Liver (tissue), 8 donors: ENCODE measurements at regions not wholly inside any gene's neighbourhood (a gene's known extent, or its start where the extent isn't known, plus 50 kb on each side); places are given as distances from the start of the nearest gene placed in this dataset.
A peak's percentile ranks its signal among the peaks of the same experiment; 100 is the strongest.

ENCODE experiments used
- DNase-seq: peaks from one replicate; pipeline ENCODE4 v3.0.0-alpha.2; 2017; ENCODE audit warnings: low spot score
- H3K27ac ChIP-seq, 2 donors: one replicate each; pipeline ENCODE4 v1.7.0; 2013; ENCODE audit warnings: inconsistent platforms in 2 of 2, low read length in 2 of 2, control low read depth in 1 of 2, low read depth in 1 of 2, mild to moderate bottlenecking in 1 of 2
- H3K27me3 ChIP-seq, 4 donors: one replicate each; pipeline versions ENCODE4 v1.6.1 to v1.7.0; 2013; ENCODE audit warnings: low read length in 3 of 4, inconsistent platforms in 1 of 4, mild to moderate bottlenecking in 1 of 4, moderate library complexity in 1 of 4; ENCODE audit not compliant: control insufficient read depth in 4 of 4, insufficient read depth in 4 of 4
- H3K36me3 ChIP-seq, 4 donors: one replicate each; pipeline versions ENCODE4 v1.6.1 to v1.7.0; 2013; ENCODE audit warnings: low read length in 3 of 4, mild to moderate bottlenecking in 3 of 4, low read depth in 1 of 4, moderate library complexity in 1 of 4; ENCODE audit not compliant: control insufficient read depth in 4 of 4, insufficient read depth in 3 of 4
- H3K4me1 ChIP-seq, 4 donors: one replicate each; pipeline versions ENCODE4 v1.6.1 to v1.7.0; 2013; ENCODE audit warnings: low read length in 3 of 4, mild to moderate bottlenecking in 3 of 4, moderate library complexity in 1 of 4; ENCODE audit not compliant: control insufficient read depth in 4 of 4, insufficient read depth in 4 of 4
- H3K4me3 ChIP-seq, 3 donors: one replicate each; pipeline versions ENCODE4 v1.6.1 to v1.7.0; 2013; ENCODE audit warnings: low read length in 3 of 3, control low read depth in 1 of 3, low read depth in 1 of 3, mild to moderate bottlenecking in 1 of 3
- H3K9ac ChIP-seq, 2 donors: one replicate each; pipeline ENCODE4 v1.7.0; 2013; ENCODE audit warnings: low read length in 2 of 2, mild to moderate bottlenecking in 2 of 2, moderate library complexity in 2 of 2, control low read depth in 1 of 2, low read depth in 1 of 2
- H3K9me3 ChIP-seq, 4 donors: one replicate each; pipeline versions ENCODE4 v1.6.1 to v1.7.0; 2013; ENCODE audit warnings: low read length in 3 of 4; ENCODE audit not compliant: control insufficient read depth in 4 of 4
- EGR1 ChIP-seq, 2 donors: IDR thresholded peaks; 2 replicates each; pipeline ENCODE4 v1.6.1; 2016 to 2018; ENCODE audit warnings: antibody characterized with exemption in 2 of 2, low read depth in 2 of 2
- FOXA1 ChIP-seq: IDR thresholded peaks from 2 replicates; pipeline ENCODE4 v1.6.1; 2016; ENCODE audit warnings: antibody characterized with exemption
- FOXA2 ChIP-seq: IDR thresholded peaks from 2 replicates; pipeline ENCODE4 v1.6.1; 2016; ENCODE audit warnings: antibody characterized with exemption
- GABPA ChIP-seq, 2 donors: IDR thresholded peaks in 1 of 2; conservative IDR thresholded peaks in 1 of 2; 2 replicates each; pipeline ENCODE4 v1.6.1; 2016; ENCODE audit warnings: antibody characterized with exemption in 2 of 2, mild to moderate bottlenecking in 1 of 2, moderate library complexity in 1 of 2
- HNF4A ChIP-seq, 2 donors: conservative IDR thresholded peaks; 2 replicates each; pipeline ENCODE4 v1.6.1; 2016; ENCODE audit warnings: antibody characterized with exemption in 2 of 2, mild to moderate bottlenecking in 2 of 2
- HNF4G ChIP-seq: IDR thresholded peaks from 2 replicates; pipeline ENCODE4 v1.6.1; 2016; ENCODE audit warnings: antibody characterized with exemption
- JUND ChIP-seq, 2 donors: IDR thresholded peaks; 2 replicates each; pipeline ENCODE4 v1.6.1; 2016; ENCODE audit warnings: antibody characterized with exemption in 2 of 2
- NR2F2 ChIP-seq: IDR thresholded peaks from 2 replicates; pipeline ENCODE4 v1.6.1; 2016; ENCODE audit warnings: antibody characterized with exemption
- RAD21 ChIP-seq, 2 donors: IDR thresholded peaks; 2 replicates each; pipeline ENCODE4 v1.6.1; 2016; ENCODE audit warnings: antibody characterized with exemption in 2 of 2, mild to moderate bottlenecking in 2 of 2
- RXRA ChIP-seq, 2 donors: IDR thresholded peaks; 2 replicates each; pipeline ENCODE4 v1.6.1; 2017 to 2018; ENCODE audit warnings: antibody characterized with exemption in 2 of 2, mild to moderate bottlenecking in 1 of 2
- SP1 ChIP-seq: IDR thresholded peaks from 2 replicates; pipeline ENCODE4 v1.6.1; 2018; ENCODE audit warnings: antibody characterized with exemption, mild to moderate bottlenecking
- TAF1 ChIP-seq: conservative IDR thresholded peaks from 2 replicates; pipeline ENCODE4 v1.6.1; 2016; ENCODE audit warnings: antibody characterized with exemption, mild to moderate bottlenecking
- YY1 ChIP-seq: IDR thresholded peaks from 2 replicates; pipeline ENCODE4 v1.6.1; 2016; ENCODE audit warnings: antibody characterized with exemption, mild to moderate bottlenecking
- WGBS: extraction: QIAGEN DNeasy Blood & Tissue Kit; methylation state at CpG from one replicate; pipeline ENCODE4 v1.1.7; 2013; 5-methylcytosine and 5-hydroxymethylcytosine counted together
- TF ChIP-seq, protein P1 (sequence below): fragments of 150-350 bp; IDR thresholded peaks from 2 replicates; pipeline ENCODE4 v1.5.1; 2017; ENCODE audit warnings: improper control_type of control experiment, low read depth, low read length; ENCODE audit not compliant: missing input control
- TF ChIP-seq, protein P2 (sequence below): IDR thresholded peaks from 2 replicates; pipeline ENCODE4 v1.6.1; 2016; ENCODE audit warnings: antibody characterized with exemption
- TF ChIP-seq, protein P3 (sequence below): IDR thresholded peaks from 2 replicates; pipeline ENCODE4 v1.6.1; 2016; ENCODE audit warnings: antibody characterized with exemption, mild to moderate bottlenecking
- TF ChIP-seq, protein P4 (sequence below): IDR thresholded peaks from 2 replicates; pipeline ENCODE4 v1.6.1; 2016; ENCODE audit warnings: antibody characterized with exemption
- TF ChIP-seq, protein P5 (sequence below): IDR thresholded peaks from 2 replicates; pipeline ENCODE4 v1.6.1; 2016; ENCODE audit warnings: antibody characterized with exemption
- donor health status: healthy.
- donor health status: healthy.
- donor health status: healthy.
- donor health status: healthy.
- donor health status: healthy.

DNA sequence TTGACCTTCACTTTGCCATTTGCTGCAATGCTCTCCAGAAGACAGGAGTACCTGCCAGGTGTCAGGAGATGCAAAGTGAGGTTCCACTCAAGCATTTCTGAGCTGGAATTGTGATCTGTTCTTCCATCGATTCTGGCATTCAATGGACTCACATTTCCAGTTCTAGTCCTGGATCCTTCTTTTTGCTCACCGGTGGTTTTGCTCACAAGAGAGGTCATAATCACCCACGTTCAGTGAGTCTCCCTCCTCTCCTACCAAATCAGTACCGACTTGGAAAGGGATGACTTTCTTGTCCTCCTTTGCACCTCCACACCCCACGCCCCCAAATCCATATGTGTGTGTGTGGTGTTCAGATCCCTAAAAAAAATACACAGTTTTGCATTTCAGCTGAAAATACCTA lies 206.7 kb upstream of the IGF1R start:
- peaks cover 0 to 4% (median 0%) of the 10 kb centered on the region in 4 donors for H3K27me3 ChIP-seq
- TF ChIP-seq RAD21 (IDR thresholded peaks at IDR 0.05) = no peak
- no peak for TF ChIP-seq TAF1
- no peak for TF ChIP-seq HNF4G
- no peak for TF ChIP-seq SP1
- no peaks in the 10 kb centered on the region for H3K9me3 ChIP-seq
- DNase-seq = no peak
- H3K4me1 ChIP-seq = no peaks in the 10 kb centered on the region
- H3K36me3 ChIP-seq = no peaks in the 10 kb centered on the region
- no peak overlapping the region for H3K4me3 ChIP-seq
- H3K9ac ChIP-seq = no peak overlapping the region
- 70% methylated on average over 5 of the region's 5 CpGs for WGBS
- H3K27ac ChIP-seq = no peak overlapping the region

DNA sequence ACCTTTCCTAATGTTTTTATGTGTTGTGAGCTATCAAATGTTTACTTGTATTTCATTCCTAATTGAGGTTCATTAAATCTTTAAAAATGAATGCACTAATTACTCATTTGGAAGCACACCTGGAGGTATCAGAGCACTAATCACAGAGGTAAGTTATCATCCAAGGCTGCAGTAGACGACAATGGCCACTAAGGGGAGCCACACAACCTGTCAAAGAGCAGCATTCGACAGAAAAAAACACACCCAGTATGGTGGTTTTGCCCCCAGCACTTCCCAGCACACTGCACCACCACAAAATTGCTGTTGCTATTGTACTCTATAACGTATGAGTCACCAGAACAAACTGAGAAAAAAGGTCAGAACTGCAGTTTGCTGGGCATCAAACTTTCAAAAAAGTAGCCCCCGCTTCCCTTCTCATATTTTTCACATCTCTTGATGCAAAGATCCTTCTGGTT lies 205.9 kb upstream of the IGF1R start:
- no peak for DNase-seq
- H3K27ac ChIP-seq = no peak overlapping the region
- no peak overlapping the region for H3K4me3 ChIP-seq
- no peaks in the 10 kb centered on the region for H3K9me3 ChIP-seq
- no peaks in the 10 kb centered on the region for H3K36me3 ChIP-seq
- TF ChIP-seq, protein P1, sequence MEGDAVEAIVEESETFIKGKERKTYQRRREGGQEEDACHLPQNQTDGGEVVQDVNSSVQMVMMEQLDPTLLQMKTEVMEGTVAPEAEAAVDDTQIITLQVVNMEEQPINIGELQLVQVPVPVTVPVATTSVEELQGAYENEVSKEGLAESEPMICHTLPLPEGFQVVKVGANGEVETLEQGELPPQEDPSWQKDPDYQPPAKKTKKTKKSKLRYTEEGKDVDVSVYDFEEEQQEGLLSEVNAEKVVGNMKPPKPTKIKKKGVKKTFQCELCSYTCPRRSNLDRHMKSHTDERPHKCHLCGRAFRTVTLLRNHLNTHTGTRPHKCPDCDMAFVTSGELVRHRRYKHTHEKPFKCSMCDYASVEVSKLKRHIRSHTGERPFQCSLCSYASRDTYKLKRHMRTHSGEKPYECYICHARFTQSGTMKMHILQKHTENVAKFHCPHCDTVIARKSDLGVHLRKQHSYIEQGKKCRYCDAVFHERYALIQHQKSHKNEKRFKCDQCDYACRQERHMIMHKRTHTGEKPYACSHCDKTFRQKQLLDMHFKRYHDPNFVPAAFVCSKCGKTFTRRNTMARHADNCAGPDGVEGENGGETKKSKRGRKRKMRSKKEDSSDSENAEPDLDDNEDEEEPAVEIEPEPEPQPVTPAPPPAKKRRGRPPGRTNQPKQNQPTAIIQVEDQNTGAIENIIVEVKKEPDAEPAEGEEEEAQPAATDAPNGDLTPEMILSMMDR = peak; percentile 73
- TF ChIP-seq SP1 (no peak), JUND (IDR thresholded peaks at IDR 0.05) (no peak), RAD21 (IDR thresholded peaks at IDR 0.05) (peak; percentile 78 to 85), NR2F2 (no peak)
- no peak overlapping the region for H3K9ac ChIP-seq
- 26% methylated on average over 4 of the region's 4 CpGs for WGBS
- H3K27me3 ChIP-seq = peaks cover 0 to 4% (median 0%) of the 10 kb centered on the region in 4 donors
- H3K4me1 ChIP-seq = no peaks in the 10 kb centered on the region

DNA sequence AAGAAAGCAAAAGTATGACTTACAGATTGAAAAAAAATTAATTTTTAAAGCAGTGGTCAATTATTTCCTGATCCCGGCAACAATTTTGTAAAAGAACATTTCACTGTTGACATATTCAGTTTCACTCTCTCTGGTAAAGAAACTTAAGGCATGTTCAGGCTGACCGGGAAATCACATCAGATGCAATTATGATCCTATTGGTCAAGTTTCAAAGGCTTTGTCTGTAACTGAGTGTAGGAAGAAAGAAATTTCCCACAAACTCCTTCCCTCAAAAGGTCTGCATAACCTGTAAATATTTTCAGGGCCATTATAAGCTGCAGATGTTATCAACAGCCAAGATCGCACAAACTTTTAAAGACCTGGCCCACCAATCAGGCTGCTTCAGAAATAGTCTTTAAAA lies 205.4 kb upstream of the IGF1R start:
- Histone ChIP-seq H3K4me3 (no peak overlapping the region), H3K9me3 (no peaks in the 10 kb centered on the region), H3K9ac (no peak overlapping the region), H3K36me3 (no peaks in the 10 kb centered on the region), H3K27ac (no peak overlapping the region), H3K4me1 (no peaks in the 10 kb centered on the region), H3K27me3 (peaks cover 0 to 4% (median 0%) of the 10 kb centered on the region in 4 donors)
- DNase-seq = no peak
- 63% methylated on average over 3 of the region's 3 CpGs for WGBS
- TF ChIP-seq YY1 (no peak), JUND (IDR thresholded peaks at IDR 0.05) (no peak), RAD21 (IDR thresholded peaks at IDR 0.05) (no peak), TAF1 (no peak), NR2F2 (no peak), RXRA (IDR thresholded peaks at IDR 0.05) (no peak), GABPA (IDR thresholded peaks at IDR 0.05 in 1 of 2, conservative IDR thresholded peaks at IDR 0.05 in 1 of 2) (no peak), FOXA2 (no peak), SP1 (no peak), FOXA1 (no peak), HNF4G (no peak), EGR1 (IDR thresholded peaks at IDR 0.05; ENCODE audit: low read depth in 2 of 2) (no peak), HNF4A (conservative IDR thresholded peaks at IDR 0.05) (no peak)
- TF ChIP-seq, protein P2, sequence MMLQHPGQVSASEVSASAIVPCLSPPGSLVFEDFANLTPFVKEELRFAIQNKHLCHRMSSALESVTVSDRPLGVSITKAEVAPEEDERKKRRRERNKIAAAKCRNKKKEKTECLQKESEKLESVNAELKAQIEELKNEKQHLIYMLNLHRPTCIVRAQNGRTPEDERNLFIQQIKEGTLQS = no peak
- TF ChIP-seq, protein P3, sequence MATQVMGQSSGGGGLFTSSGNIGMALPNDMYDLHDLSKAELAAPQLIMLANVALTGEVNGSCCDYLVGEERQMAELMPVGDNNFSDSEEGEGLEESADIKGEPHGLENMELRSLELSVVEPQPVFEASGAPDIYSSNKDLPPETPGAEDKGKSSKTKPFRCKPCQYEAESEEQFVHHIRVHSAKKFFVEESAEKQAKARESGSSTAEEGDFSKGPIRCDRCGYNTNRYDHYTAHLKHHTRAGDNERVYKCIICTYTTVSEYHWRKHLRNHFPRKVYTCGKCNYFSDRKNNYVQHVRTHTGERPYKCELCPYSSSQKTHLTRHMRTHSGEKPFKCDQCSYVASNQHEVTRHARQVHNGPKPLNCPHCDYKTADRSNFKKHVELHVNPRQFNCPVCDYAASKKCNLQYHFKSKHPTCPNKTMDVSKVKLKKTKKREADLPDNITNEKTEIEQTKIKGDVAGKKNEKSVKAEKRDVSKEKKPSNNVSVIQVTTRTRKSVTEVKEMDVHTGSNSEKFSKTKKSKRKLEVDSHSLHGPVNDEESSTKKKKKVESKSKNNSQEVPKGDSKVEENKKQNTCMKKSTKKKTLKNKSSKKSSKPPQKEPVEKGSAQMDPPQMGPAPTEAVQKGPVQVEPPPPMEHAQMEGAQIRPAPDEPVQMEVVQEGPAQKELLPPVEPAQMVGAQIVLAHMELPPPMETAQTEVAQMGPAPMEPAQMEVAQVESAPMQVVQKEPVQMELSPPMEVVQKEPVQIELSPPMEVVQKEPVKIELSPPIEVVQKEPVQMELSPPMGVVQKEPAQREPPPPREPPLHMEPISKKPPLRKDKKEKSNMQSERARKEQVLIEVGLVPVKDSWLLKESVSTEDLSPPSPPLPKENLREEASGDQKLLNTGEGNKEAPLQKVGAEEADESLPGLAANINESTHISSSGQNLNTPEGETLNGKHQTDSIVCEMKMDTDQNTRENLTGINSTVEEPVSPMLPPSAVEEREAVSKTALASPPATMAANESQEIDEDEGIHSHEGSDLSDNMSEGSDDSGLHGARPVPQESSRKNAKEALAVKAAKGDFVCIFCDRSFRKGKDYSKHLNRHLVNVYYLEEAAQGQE = no peak
- TF ChIP-seq, protein P1 = no peak
- TF ChIP-seq, protein P4, sequence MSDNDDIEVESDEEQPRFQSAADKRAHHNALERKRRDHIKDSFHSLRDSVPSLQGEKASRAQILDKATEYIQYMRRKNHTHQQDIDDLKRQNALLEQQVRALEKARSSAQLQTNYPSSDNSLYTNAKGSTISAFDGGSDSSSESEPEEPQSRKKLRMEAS = no peak
- TF ChIP-seq, protein P5, sequence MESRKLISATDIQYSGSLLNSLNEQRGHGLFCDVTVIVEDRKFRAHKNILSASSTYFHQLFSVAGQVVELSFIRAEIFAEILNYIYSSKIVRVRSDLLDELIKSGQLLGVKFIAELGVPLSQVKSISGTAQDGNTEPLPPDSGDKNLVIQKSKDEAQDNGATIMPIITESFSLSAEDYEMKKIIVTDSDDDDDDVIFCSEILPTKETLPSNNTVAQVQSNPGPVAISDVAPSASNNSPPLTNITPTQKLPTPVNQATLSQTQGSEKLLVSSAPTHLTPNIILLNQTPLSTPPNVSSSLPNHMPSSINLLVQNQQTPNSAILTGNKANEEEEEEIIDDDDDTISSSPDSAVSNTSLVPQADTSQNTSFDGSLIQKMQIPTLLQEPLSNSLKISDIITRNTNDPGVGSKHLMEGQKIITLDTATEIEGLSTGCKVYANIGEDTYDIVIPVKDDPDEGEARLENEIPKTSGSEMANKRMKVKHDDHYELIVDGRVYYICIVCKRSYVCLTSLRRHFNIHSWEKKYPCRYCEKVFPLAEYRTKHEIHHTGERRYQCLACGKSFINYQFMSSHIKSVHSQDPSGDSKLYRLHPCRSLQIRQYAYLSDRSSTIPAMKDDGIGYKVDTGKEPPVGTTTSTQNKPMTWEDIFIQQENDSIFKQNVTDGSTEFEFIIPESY = no peak
